Spleen (tissue), 11 donors: ENCODE measurements at regions not wholly inside any gene's neighbourhood (a gene's known extent, or its start where the extent isn't known, plus 50 kb on each side); places are given as distances from the start of the nearest gene placed in this dataset.

Source experiments
- DNase-seq: peaks from one replicate; pipeline ENCODE4 v3.0.0-alpha.2; 2020
- H3K27ac ChIP-seq, 8 donors: fragments of 200-600 bp; sonication (generic) in 7 of 8; 1 replicate in 4 of 8; 2 replicates in 4 of 8; pipeline versions ENCODE4 v1.5.0 to v1.8.0; 2016 to 2021; ENCODE audit warnings: inconsistent platforms in 4 of 8, mild to moderate bottlenecking in 4 of 8, moderate library complexity in 1 of 8
- H3K27me3 ChIP-seq, 7 donors: fragments of 200-600 bp; sonication (generic) in 6 of 7; replicated peaks in 1 of 7; 1 replicate in 4 of 7; 2 replicates in 3 of 7; pipeline versions ENCODE4 v1.5.0 to v1.8.0; 2016 to 2021; ENCODE audit warnings: inconsistent platforms in 3 of 7, mild to moderate bottlenecking in 1 of 7
- H3K36me3 ChIP-seq, 6 donors: fragments of 200-600 bp; sonication (generic) in 5 of 6; 1 replicate in 4 of 6; 2 replicates in 2 of 6; pipeline versions ENCODE4 v1.5.0 to v1.8.0; 2016 to 2021; ENCODE audit warnings: inconsistent platforms in 2 of 6
- H3K4me1 ChIP-seq, 6 donors: fragments of 200-600 bp; sonication (generic) in 5 of 6; 1 replicate in 3 of 6; 2 replicates in 3 of 6; pipeline versions ENCODE4 v1.5.0 to v1.8.0; 2016 to 2021; ENCODE audit warnings: inconsistent platforms in 3 of 6
- H3K4me3 ChIP-seq, 8 donors: fragments of 200-600 bp; sonication (generic) in 7 of 8; 1 replicate in 4 of 8; 2 replicates in 4 of 8; pipeline versions ENCODE4 v1.5.0 to v1.8.0; 2016 to 2021; ENCODE audit warnings: inconsistent platforms in 4 of 8, mild to moderate bottlenecking in 4 of 8, moderate library complexity in 2 of 8
- H3K9me3 ChIP-seq, 8 donors: fragments of 200-600 bp; sonication (generic) in 7 of 8; 1 replicate in 4 of 8; 2 replicates in 4 of 8; pipeline versions ENCODE4 v1.5.0 to v1.8.0; 2016 to 2021; ENCODE audit warnings: inconsistent platforms in 4 of 8
- CTCF ChIP-seq, 11 experiments: fragments of 200-600 bp in 7 of 11; fragments of 450-650 bp in 4 of 11; sonication (generic) in 4 of 11; IDR thresholded peaks in 8 of 11; conservative IDR thresholded peaks in 3 of 11; 1 replicate in 7 of 11; 2 replicates in 4 of 11; pipeline versions ENCODE4 v1.4.0 to v1.8.0; 2016 to 2021; ENCODE audit warnings: antibody characterized with exemption in 11 of 11, inconsistent platforms in 4 of 11, mild to moderate bottlenecking in 1 of 11
- POLR2A ChIP-seq, 3 donors: fragments of 450-650 bp; IDR thresholded peaks; one replicate each; pipeline ENCODE4 v1.5.1; 2017; ENCODE audit warnings: antibody characterized with exemption in 3 of 3, mild to moderate bottlenecking in 1 of 3
- POLR2AphosphoS5 ChIP-seq, 3 donors: sonication (generic); formaldehyde crosslinking; IDR thresholded peaks; one replicate each; pipeline ENCODE4 v1.5.1; 2017; ENCODE audit warnings: antibody characterized with exemption in 3 of 3
- WGBS, 5 donors: extraction: QIAGEN DNeasy Blood & Tissue Kit in 3 of 5; methylation state at CpG; one replicate each; pipeline versions ENCODE4 v1.1.5 to v1.1.7; 2013 to 2018; 5-methylcytosine and 5-hydroxymethylcytosine counted together
- intact Hi-C: fragments of 100-400 bp; cut with DNase I; formaldehyde crosslinking; loops from one replicate; pipeline ENCODE4 v1.15.0; 2023; ENCODE audit warnings: low total_unique reads
- donor health status: healthy with polysubstance abuse.
- donor health status: DM: no; HTN: no; CAD: no; lungs with moderate emphysema.
- donor health status: DM: no; HTN: no; CAD: no.
- donor health status: Bipolar disorder and iron deficiency.
- donor health status: healthy.
- donor health status: DM: no; HTN: no; CAD: no.
- donor health status: DM: yes; HTN: yes; CAD: no.

- WGBS, 5 donors: 62 to 71% (median 68%) methylated on average over 5 of the region's 5 CpGs
- Histone ChIP-seq H3K27ac (no peak overlapping the region), H3K4me1 (peaks cover 0 to 8% (median 0%) of the 10 kb centered on the region in 6 donors), H3K9me3 (peaks cover 3 to 30% (median 19%) of the 10 kb centered on the region in 8 donors), H3K4me3 (no peak overlapping the region), H3K36me3 (no peaks in the 10 kb centered on the region), H3K27me3 (peaks cover 0 to 4% (median 0%) of the 10 kb centered on the region in 7 donors)
- no peak for DNase-seq
- TF ChIP-seq POLR2A (IDR thresholded peaks at IDR 0.05): no peak
- no peak for TF ChIP-seq POLR2AphosphoS5 (IDR thresholded peaks at IDR 0.05)
- no peak for TF ChIP-seq CTCF (IDR thresholded peaks at IDR 0.05 in 8 of 11, conservative IDR thresholded peaks at IDR 0.05 in 3 of 11)
- intact Hi-C loops: no loop called here
These were observed 176.7 kb downstream of the LYPLAL1 start for GRCh38 chr1:219350172-219350931.

DNA sequence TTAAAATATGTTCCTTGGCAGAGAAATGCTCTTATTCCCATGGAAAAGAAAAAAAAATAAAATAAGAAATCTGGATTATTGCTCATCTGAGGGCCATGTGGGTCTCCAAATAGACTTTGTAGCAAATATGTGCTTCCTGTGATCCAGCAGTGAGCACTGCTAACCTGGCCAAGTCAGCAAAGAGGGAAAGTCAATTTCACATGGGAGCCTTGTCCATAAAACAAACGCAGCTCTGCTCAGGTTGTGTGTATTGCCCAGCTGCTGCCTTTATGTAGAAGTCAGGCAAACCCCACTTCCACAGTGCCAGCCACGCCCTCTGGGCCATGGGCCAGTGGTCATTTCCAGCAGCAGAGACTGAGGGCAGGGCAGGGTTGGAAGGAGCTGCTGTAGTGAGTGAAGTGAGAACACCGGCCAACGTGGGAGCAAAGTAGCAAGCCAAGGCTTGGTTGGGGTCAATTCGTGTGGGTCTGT lies 174.3 kb downstream of the LYPLAL1 start:
- H3K27me3 ChIP-seq: peaks cover 0 to 4% (median 0%) of the 10 kb centered on the region in 7 donors
- H3K9me3 ChIP-seq: peaks cover 3 to 36% (median 25%) of the 10 kb centered on the region in 8 donors
- peak; percentile 64 for DNase-seq
- H3K36me3 ChIP-seq: no peaks in the 10 kb centered on the region
- no peak overlapping the region for H3K27ac ChIP-seq
- peaks cover 0 to 8% (median 0%) of the 10 kb centered on the region in 6 donors for H3K4me1 ChIP-seq
- WGBS, 5 donors: 49 to 81% (median 74%) methylated on average over 5 of the region's 5 CpGs
- no peak overlapping the region for H3K4me3 ChIP-seq
- intact Hi-C loops: no loop called here
- peak in 1 of 3 donors; percentile 58 for TF ChIP-seq POLR2AphosphoS5 (IDR thresholded peaks at IDR 0.05)
- no peak for TF ChIP-seq CTCF (IDR thresholded peaks at IDR 0.05 in 8 of 11, conservative IDR thresholded peaks at IDR 0.05 in 3 of 11)

- Histone ChIP-seq H3K4me1 (peaks cover 0 to 8% (median 0%) of the 10 kb centered on the region in 6 donors), H3K27me3 (peaks cover 0 to 4% (median 0%) of the 10 kb centered on the region in 7 donors), H3K9me3 (peaks cover 3 to 36% (median 25%) of the 10 kb centered on the region in 8 donors), H3K4me3 (no peak overlapping the region), H3K36me3 (no peaks in the 10 kb centered on the region), H3K27ac (no peak overlapping the region)
- intact Hi-C loops: no loop called here
- WGBS, 5 donors: 84 to 97% (median 90%) methylated on average over 1 of the region's 1 CpG
- TF ChIP-seq POLR2AphosphoS5 (IDR thresholded peaks at IDR 0.05): no peak
- no peak for TF ChIP-seq POLR2A (IDR thresholded peaks at IDR 0.05)
- TF ChIP-seq CTCF (IDR thresholded peaks at IDR 0.05 in 8 of 11, conservative IDR thresholded peaks at IDR 0.05 in 3 of 11): no peak
- DNase-seq: no peak
These were observed 173.7 kb downstream of the LYPLAL1 start for GRCh38 chr1:219347376-219347775.

DNA sequence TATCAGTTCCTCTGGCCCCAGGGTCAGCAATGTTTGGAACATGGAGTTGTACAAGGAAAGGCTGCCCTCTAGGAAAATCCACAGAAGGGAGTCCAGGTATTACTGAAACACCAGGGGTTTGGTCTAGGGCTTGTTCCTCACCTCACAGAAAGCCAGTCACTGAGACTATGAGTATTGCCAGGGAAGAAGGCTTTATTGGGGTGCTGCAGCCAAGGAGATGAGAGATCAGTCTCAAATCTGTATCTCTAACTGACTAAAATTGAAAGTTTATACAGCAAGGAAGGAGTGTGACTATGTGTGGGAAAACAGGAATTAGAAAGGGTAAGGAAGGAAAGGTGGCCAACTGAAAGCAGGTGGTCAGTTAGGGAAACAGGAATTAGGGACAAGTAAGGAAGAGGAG lies 172.3 kb downstream of the LYPLAL1 start:
- intact Hi-C loops: no loop called here
- TF ChIP-seq CTCF (IDR thresholded peaks at IDR 0.05 in 8 of 11, conservative IDR thresholded peaks at IDR 0.05 in 3 of 11) (no peak), POLR2AphosphoS5 (IDR thresholded peaks at IDR 0.05) (no peak), POLR2A (IDR thresholded peaks at IDR 0.05) (no peak)

More for the DNA sequence above, 172.3 kb downstream of the LYPLAL1 start:
- H3K9me3 ChIP-seq: peaks cover 3 to 36% (median 25%) of the 10 kb centered on the region in 8 donors
- no peaks in the 10 kb centered on the region for H3K36me3 ChIP-seq
- no peak overlapping the region for H3K27ac ChIP-seq
- no peak overlapping the region for H3K4me3 ChIP-seq
- peaks cover 0 to 8% (median 0%) of the 10 kb centered on the region in 6 donors for H3K4me1 ChIP-seq
- peaks cover 0 to 4% (median 0%) of the 10 kb centered on the region in 7 donors for H3K27me3 ChIP-seq
- DNase-seq: no peak
